OCI-LY1 (cell line): ENCODE measurements at regions not wholly inside any gene's neighbourhood (a gene's known extent, or its start where the extent isn't known, plus 50 kb on each side); places are given as distances from the start of the nearest gene placed in this dataset.

Experiments used
- H2AFZ ChIP-seq: fragments of 200-600 bp; sonication (generic), shearing (Covaris generic); 2 replicates; pipeline ENCODE4 v1.6.0; 2014; ENCODE audit warnings: antibody characterized with exemption, mild to moderate bottlenecking, low read length
- H3F3A ChIP-seq: fragments of 200-600 bp; sonication (generic), shearing (Covaris generic); 2 replicates; pipeline ENCODE4 v1.6.0; 2014; ENCODE audit warnings: mild to moderate bottlenecking, antibody characterized with exemption, low read length, moderate library complexity; ENCODE audit not compliant: insufficient read depth
- H3K27ac ChIP-seq: fragments of 200-600 bp; sonication (generic); 2 replicates; pipeline ENCODE4 v1.5.1; 2014; ENCODE audit warnings: low read length, mixed run types, mild to moderate bottlenecking, low read depth; ENCODE audit not compliant: poor library complexity, severe bottlenecking
- H3K27me3 ChIP-seq: fragments of 200-600 bp; sonication (generic); 2 replicates; pipeline ENCODE4 v1.6.0; 2014; ENCODE audit warnings: antibody characterized with exemption, mild to moderate bottlenecking, low read length, moderate library complexity; ENCODE audit not compliant: insufficient read depth
- H3K36me3 ChIP-seq: fragments of 200-600 bp; sonication (generic); 2 replicates; pipeline ENCODE4 v1.6.1; 2014; ENCODE audit warnings: mild to moderate bottlenecking, antibody characterized with exemption, low read length, moderate library complexity, mixed read lengths; ENCODE audit not compliant: insufficient read depth
- H3K4me1 ChIP-seq: fragments of 200-600 bp; sonication (generic); 2 replicates; pipeline ENCODE4 v1.5.1; 2014; ENCODE audit warnings: mild to moderate bottlenecking, low read length, moderate library complexity; ENCODE audit not compliant: insufficient read depth, severe bottlenecking
- H3K4me2 ChIP-seq: fragments of 200-600 bp; sonication (generic), shearing (Covaris generic); 2 replicates; pipeline ENCODE4 v1.6.1; 2014; ENCODE audit warnings: low read length
- H3K4me3 ChIP-seq: fragments of 200-600 bp; sonication (generic); 2 replicates; pipeline ENCODE4 v1.5.1; 2014; ENCODE audit warnings: low read length, low read depth, mild to moderate bottlenecking, mixed read lengths; ENCODE audit not compliant: poor library complexity, severe bottlenecking
- H3K79me2 ChIP-seq: fragments of 200-600 bp; shearing (Covaris generic); 2 replicates; pipeline ENCODE4 v1.6.1; 2016; ENCODE audit warnings: mixed run types, low read length, mixed read lengths; ENCODE audit not compliant: insufficient read depth
- H3K9ac ChIP-seq: fragments of 200-600 bp; sonication (generic), shearing (Covaris generic); 2 replicates; pipeline ENCODE4 v1.6.1; 2014; ENCODE audit warnings: mild to moderate bottlenecking, low read length, mixed read lengths
- H3K9me2 ChIP-seq: fragments of 200-600 bp; sonication (generic), shearing (Covaris generic); 2 replicates; pipeline ENCODE4 v1.6.1; 2014; ENCODE audit warnings: low read depth, mild to moderate bottlenecking, low read length, mixed read lengths
- H3K9me3 ChIP-seq: fragments of 200-600 bp; shearing (Covaris generic); 2 replicates; pipeline ENCODE4 v1.6.1; 2014; ENCODE audit warnings: low read length, mixed read lengths
- H4K20me1 ChIP-seq: fragments of 200-600 bp; sonication (generic), shearing (Covaris generic); 2 replicates; pipeline ENCODE4 v1.6.0; 2016; ENCODE audit warnings: mild to moderate bottlenecking, low read length; ENCODE audit not compliant: insufficient read depth
- EZH2 ChIP-seq: fragments of 200-600 bp; sonication (generic), shearing (Covaris generic); IDR thresholded peaks from 2 replicates; pipeline ENCODE4 v1.8.0; 2017; ENCODE audit warnings: borderline replicate concordance, mixed run types, mild to moderate bottlenecking, antibody characterized with exemption, low read length, moderate library complexity, mixed read lengths
- TF ChIP-seq, protein P1 (sequence below): fragments of 200-600 bp; sonication (generic), shearing (Covaris generic); IDR thresholded peaks from 2 replicates; pipeline ENCODE4 v1.5.1; 2017; ENCODE audit warnings: mild to moderate bottlenecking, antibody characterized with exemption, low read length, moderate library complexity, mixed read lengths

DNA sequence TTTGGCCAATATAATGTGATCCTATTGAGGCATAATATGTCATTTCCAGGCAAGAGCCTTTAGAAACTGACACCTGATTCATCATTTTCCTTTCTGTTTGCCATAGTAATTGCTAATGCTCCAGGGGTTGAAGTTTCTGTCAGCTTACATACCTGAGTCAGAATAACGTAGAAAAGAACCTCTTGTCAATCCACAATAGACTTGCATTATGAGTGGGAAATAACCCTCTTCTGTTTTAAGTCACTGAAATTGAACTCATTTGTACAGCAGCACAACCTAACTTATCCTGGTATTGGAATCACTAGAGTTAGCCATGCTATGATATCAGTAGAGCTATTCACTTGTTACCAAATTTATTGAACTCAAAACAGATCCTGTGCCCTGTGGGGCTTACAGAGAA is 101.7 kb upstream of the TP63 start:
- Histone ChIP-seq H3K9me2 (no peaks in the 10 kb centered on the region), H3K36me3 (no peaks in the 10 kb centered on the region), H3K9ac (no peak overlapping the region), H3K4me1 (no peaks in the 10 kb centered on the region), H3K79me2 (no peaks in the 10 kb centered on the region), H3K4me2 (no peak overlapping the region), H3F3A (no peaks in the 10 kb centered on the region), H3K9me3 (no peaks in the 10 kb centered on the region), H4K20me1 (no peaks in the 10 kb centered on the region), H3K27ac (no peak overlapping the region), H2AFZ (no peak overlapping the region), H3K4me3 (no peak overlapping the region), H3K27me3 (no peaks in the 10 kb centered on the region)
- TF ChIP-seq, protein P1, sequence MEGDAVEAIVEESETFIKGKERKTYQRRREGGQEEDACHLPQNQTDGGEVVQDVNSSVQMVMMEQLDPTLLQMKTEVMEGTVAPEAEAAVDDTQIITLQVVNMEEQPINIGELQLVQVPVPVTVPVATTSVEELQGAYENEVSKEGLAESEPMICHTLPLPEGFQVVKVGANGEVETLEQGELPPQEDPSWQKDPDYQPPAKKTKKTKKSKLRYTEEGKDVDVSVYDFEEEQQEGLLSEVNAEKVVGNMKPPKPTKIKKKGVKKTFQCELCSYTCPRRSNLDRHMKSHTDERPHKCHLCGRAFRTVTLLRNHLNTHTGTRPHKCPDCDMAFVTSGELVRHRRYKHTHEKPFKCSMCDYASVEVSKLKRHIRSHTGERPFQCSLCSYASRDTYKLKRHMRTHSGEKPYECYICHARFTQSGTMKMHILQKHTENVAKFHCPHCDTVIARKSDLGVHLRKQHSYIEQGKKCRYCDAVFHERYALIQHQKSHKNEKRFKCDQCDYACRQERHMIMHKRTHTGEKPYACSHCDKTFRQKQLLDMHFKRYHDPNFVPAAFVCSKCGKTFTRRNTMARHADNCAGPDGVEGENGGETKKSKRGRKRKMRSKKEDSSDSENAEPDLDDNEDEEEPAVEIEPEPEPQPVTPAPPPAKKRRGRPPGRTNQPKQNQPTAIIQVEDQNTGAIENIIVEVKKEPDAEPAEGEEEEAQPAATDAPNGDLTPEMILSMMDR: no peak
- no peak for TF ChIP-seq EZH2

DNA sequence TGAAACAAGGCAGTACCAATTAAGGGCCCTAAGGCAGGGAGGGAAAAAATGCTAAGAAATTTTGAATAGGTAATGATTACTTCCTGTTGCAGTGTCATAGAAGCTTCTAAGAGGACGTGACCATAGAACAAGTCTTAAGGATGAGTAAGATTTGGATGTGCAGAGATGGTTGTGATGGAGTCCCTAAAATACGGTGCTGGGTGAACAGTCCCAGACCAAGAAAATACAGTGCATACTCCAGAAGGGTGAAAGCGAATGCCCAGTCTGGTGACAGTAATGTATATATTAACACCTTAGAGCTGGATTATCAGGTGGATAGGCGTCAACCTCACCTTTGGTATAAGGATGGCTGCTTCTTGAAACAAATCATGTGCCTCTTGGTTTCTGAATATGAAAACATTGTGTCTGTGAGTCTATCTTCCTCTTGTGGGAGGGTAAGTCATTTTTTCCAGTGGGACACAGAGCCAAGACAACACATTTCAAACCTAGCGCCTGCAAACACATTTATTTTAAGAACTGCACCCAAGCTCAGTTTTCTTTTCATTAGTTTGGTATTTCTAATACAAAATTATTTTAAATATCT is 101.2 kb upstream of the TP63 start:
- Histone ChIP-seq H3K79me2 (no peaks in the 10 kb centered on the region), H3K4me3 (no peak overlapping the region), H3F3A (no peaks in the 10 kb centered on the region), H4K20me1 (no peaks in the 10 kb centered on the region), H3K36me3 (no peaks in the 10 kb centered on the region), H3K9me3 (no peaks in the 10 kb centered on the region), H3K9ac (no peak overlapping the region), H3K27ac (no peak overlapping the region), H3K4me1 (no peaks in the 10 kb centered on the region), H3K27me3 (no peaks in the 10 kb centered on the region), H3K9me2 (no peaks in the 10 kb centered on the region), H2AFZ (no peak overlapping the region), H3K4me2 (no peak overlapping the region)
- TF ChIP-seq, protein P1: no peak
- TF ChIP-seq EZH2: no peak

- H3K36me3 ChIP-seq: no peaks in the 10 kb centered on the region
- no peaks in the 10 kb centered on the region for H3K27me3 ChIP-seq
- H3K4me1 ChIP-seq: no peaks in the 10 kb centered on the region
- no peak overlapping the region for H3K27ac ChIP-seq
- no peaks in the 10 kb centered on the region for H3K9me3 ChIP-seq
- H3K4me3 ChIP-seq: no peak overlapping the region
- no peaks in the 10 kb centered on the region for H3K79me2 ChIP-seq
- TF ChIP-seq EZH2: no peak
- TF ChIP-seq, protein P1: no peak
- no peaks in the 10 kb centered on the region for H4K20me1 ChIP-seq
- H3K4me2 ChIP-seq: no peak overlapping the region
- no peak overlapping the region for H3K9ac ChIP-seq
- no peaks in the 10 kb centered on the region for H3F3A ChIP-seq
- no peak overlapping the region for H2AFZ ChIP-seq
- no peaks in the 10 kb centered on the region for H3K9me2 ChIP-seq
Measured at GRCh38 chr3:189530822-189531221, 100.4 kb upstream of the TP63 start.
